CD4-positive, alpha-beta memory T cell (primary cell): ENCODE measurements at regions not wholly inside any gene's neighbourhood (a gene's known extent, or its start where the extent isn't known, plus 50 kb on each side); places are given as distances from the start of the nearest gene placed in this dataset.
"Not testable (repeated sequence)": the region's sequence is repeated elsewhere in the genome, so short reads cannot be mapped to it uniquely, and the experiment has no call there.

ENCODE experiments used
- CTCF ChIA-PET: fragments of 350-600 bp; sonication (Branson Sonifier 250); formaldehyde crosslinking; loops from one replicate; lab custom pipeline; 2021; ENCODE audit warnings: inconsistent platforms; ENCODE audit not compliant: partially characterized antibody; lab: Charles Lee
- POLR2A ChIA-PET: fragments of 350-600 bp; sonication (Branson Sonifier 250); formaldehyde crosslinking; loops from one replicate; lab custom pipeline; 2021; ENCODE audit not compliant: partially characterized antibody; lab: Charles Lee
- DNase-seq, 5 donors: peaks; one replicate each; pipeline versions ENCODE4 v3.0.0 to v3.0.0-alpha.2; 2020 to 2022; ENCODE audit warnings: mixed read lengths in 1 of 5
- H3K27ac ChIP-seq: one replicate; pipeline ENCODE4 v1.7.0; 2013; ENCODE audit warnings: low read depth, low read length
- H3K27me3 ChIP-seq: 2 replicates; pipeline ENCODE4 v1.7.0; 2013; ENCODE audit warnings: mild to moderate bottlenecking, low read length, moderate library complexity; ENCODE audit not compliant: insufficient read depth
- H3K36me3 ChIP-seq: 2 replicates; pipeline ENCODE4 v1.7.0; 2013; ENCODE audit warnings: mild to moderate bottlenecking, low read length, moderate library complexity; ENCODE audit not compliant: insufficient read depth
- H3K4me1 ChIP-seq: 2 replicates; pipeline ENCODE4 v1.7.0; 2013; ENCODE audit warnings: mild to moderate bottlenecking, low read length, moderate library complexity; ENCODE audit not compliant: insufficient read depth
- H3K4me3 ChIP-seq, 2 donors: one replicate each; pipeline ENCODE4 v1.7.0; 2013; ENCODE audit warnings: low read length in 2 of 2, mild to moderate bottlenecking in 1 of 2
- H3K9me3 ChIP-seq, 2 donors: one replicate each; pipeline ENCODE4 v1.7.0; 2013; ENCODE audit warnings: low read length in 2 of 2, control low read depth in 1 of 2; ENCODE audit not compliant: control insufficient read depth in 1 of 2
- H3K27ac Mint-ChIP-seq, 7 donors: one replicate each; pipeline ENCODE4 v1.8.0; 2020 to 2021; ENCODE audit warnings: mixed read lengths in 7 of 7, mild to moderate bottlenecking in 6 of 7, inconsistent platforms in 3 of 7, moderate library complexity in 3 of 7
- H3K27me3 Mint-ChIP-seq, 2 donors: one replicate each; pipeline ENCODE4 v1.8.0; 2020 to 2021; ENCODE audit warnings: mixed read lengths in 2 of 2
- H3K36me3 Mint-ChIP-seq, 2 donors: one replicate each; pipeline ENCODE4 v1.8.0; 2020 to 2021; ENCODE audit warnings: mixed read lengths in 2 of 2, inconsistent platforms in 1 of 2, mild to moderate bottlenecking in 1 of 2
- H3K4me1 Mint-ChIP-seq, 4 donors: one replicate each; pipeline ENCODE4 v1.8.0; 2020 to 2021; ENCODE audit warnings: mixed read lengths in 4 of 4, mild to moderate bottlenecking in 1 of 4
- H3K4me3 Mint-ChIP-seq, 8 donors: one replicate each; pipeline ENCODE4 v1.8.0; 2020 to 2021; ENCODE audit warnings: mixed read lengths in 8 of 8, mild to moderate bottlenecking in 7 of 8, moderate library complexity in 6 of 8, inconsistent platforms in 3 of 8
- H3K9me3 Mint-ChIP-seq, 8 donors: one replicate each; pipeline ENCODE4 v1.8.0; 2020 to 2021; ENCODE audit warnings: mixed read lengths in 8 of 8, mild to moderate bottlenecking in 5 of 8, inconsistent platforms in 3 of 8, moderate library complexity in 1 of 8
- intact Hi-C: fragments of 100-400 bp; cut with micrococcal nuclease; formaldehyde crosslinking; loops from one replicate; pipeline ENCODE4 v1.15.1; 2023

GRCh38 chr4:169934794-169935429 lies 91.3 kb downstream of the MFAP3L start:
- no peaks in the 10 kb centered on the region for H3K9me3 ChIP-seq
- H3K36me3 ChIP-seq = no peaks in the 10 kb centered on the region
- no peaks in the 10 kb centered on the region for H3K27me3 Mint-ChIP-seq
- POLR2A ChIA-PET = no interaction called here
- peaks cover 0 to 4% (median 0%) of the 10 kb centered on the region in 8 donors for H3K9me3 Mint-ChIP-seq
- intact Hi-C loops = no loop called here
- peaks cover 0 to 2% (median 0%) of the 10 kb centered on the region in 4 donors for H3K4me1 Mint-ChIP-seq
- no peak overlapping the region for H3K4me3 Mint-ChIP-seq
- no peaks in the 10 kb centered on the region for H3K27me3 ChIP-seq
- no peak overlapping the region for H3K27ac ChIP-seq
- H3K36me3 Mint-ChIP-seq = no peaks in the 10 kb centered on the region
- CTCF ChIA-PET = no interaction called here
- no peak overlapping the region for H3K4me3 ChIP-seq
- no peak overlapping the region for H3K27ac Mint-ChIP-seq
- no peaks in the 10 kb centered on the region for H3K4me1 ChIP-seq
- no peak for DNase-seq

GRCh38 chr4:169933531-169933930 lies 92.7 kb downstream of the MFAP3L start:
- H3K4me1 Mint-ChIP-seq = peaks cover 0 to 2% (median 0%) of the 10 kb centered on the region in 4 donors
- Histone ChIP-seq H3K36me3 (no peaks in the 10 kb centered on the region), H3K27ac (no peak overlapping the region), H3K9me3 (no peaks in the 10 kb centered on the region), H3K4me1 (no peaks in the 10 kb centered on the region), H3K4me3 (no peak overlapping the region), H3K27me3 (no peaks in the 10 kb centered on the region)
- ChIA-PET POLR2A (no interaction called here), CTCF (no interaction called here)
- H3K27me3 Mint-ChIP-seq = peaks cover 0 to 5% of the 10 kb centered on the region in 2 donors
- no peak for DNase-seq
- no peak overlapping the region for H3K4me3 Mint-ChIP-seq
- intact Hi-C loops = no loop called here
- H3K36me3 Mint-ChIP-seq = no peaks in the 10 kb centered on the region
- H3K9me3 Mint-ChIP-seq = peaks cover 0 to 4% (median under 1%) of the 10 kb centered on the region in 8 donors
- no peak overlapping the region for H3K27ac Mint-ChIP-seq

- Histone ChIP-seq H3K36me3 (no peaks in the 10 kb centered on the region), H3K9me3 (no peaks in the 10 kb centered on the region), H3K27ac (no peak overlapping the region), H3K4me3 (no peak overlapping the region), H3K4me1 (no peaks in the 10 kb centered on the region), H3K27me3 (no peaks in the 10 kb centered on the region)
- POLR2A ChIA-PET = no interaction called here
- peaks cover 2 to 5% of the 10 kb centered on the region in 2 donors for H3K27me3 Mint-ChIP-seq
- DNase-seq = no peak
- CTCF ChIA-PET = no interaction called here
- no peak overlapping the region for H3K27ac Mint-ChIP-seq
- no peaks in the 10 kb centered on the region for H3K36me3 Mint-ChIP-seq
- H3K4me1 Mint-ChIP-seq = peaks cover 0 to 2% (median 0%) of the 10 kb centered on the region in 4 donors
- peaks cover 0 to 4% (median under 1%) of the 10 kb centered on the region in 8 donors for H3K9me3 Mint-ChIP-seq
- no peak overlapping the region for H3K4me3 Mint-ChIP-seq
- intact Hi-C loops = no loop called here
Measured at GRCh38 chr4:169931964-169932363, 94.2 kb downstream of the MFAP3L start.

GRCh38 chr4:169930755-169931154 lies 95.4 kb downstream of the MFAP3L start:
- CTCF ChIA-PET, H3K4me1 Mint-ChIP-seq, H3K27ac ChIP-seq, H3K9me3 ChIP-seq, H3K27me3 ChIP-seq, H3K4me3 ChIP-seq, intact Hi-C loops, H3K36me3 ChIP-seq, H3K27me3 Mint-ChIP-seq, POLR2A ChIA-PET, H3K4me1 ChIP-seq, DNase-seq, H3K36me3 Mint-ChIP-seq, H3K27ac Mint-ChIP-seq, H3K4me3 Mint-ChIP-seq, H3K9me3 Mint-ChIP-seq: not testable (repeated sequence)

- peaks cover 0 to 4% (median under 1%) of the 10 kb centered on the region in 8 donors for H3K9me3 Mint-ChIP-seq
- ChIA-PET CTCF (no interaction called here), POLR2A (no interaction called here)
Measured at GRCh38 chr4:169927280-169927679, 98.9 kb downstream of the MFAP3L start.

GRCh38 chr4:169925678-169926077 lies 100.5 kb downstream of the MFAP3L start:
- Histone ChIP-seq H3K4me1 (no peaks in the 10 kb centered on the region), H3K27me3 (no peaks in the 10 kb centered on the region), H3K27ac (no peak overlapping the region), H3K4me3 (no peak overlapping the region), H3K9me3 (no peaks in the 10 kb centered on the region), H3K36me3 (no peaks in the 10 kb centered on the region)
- no peaks in the 10 kb centered on the region for H3K4me1 Mint-ChIP-seq
- ChIA-PET CTCF (no interaction called here), POLR2A (no interaction called here)
- H3K9me3 Mint-ChIP-seq = peaks cover 0 to 2% (median under 1%) of the 10 kb centered on the region in 8 donors
- intact Hi-C loops = no loop called here
- no peaks in the 10 kb centered on the region for H3K36me3 Mint-ChIP-seq
- DNase-seq = no peak
- H3K27me3 Mint-ChIP-seq = peaks cover 4 to 10% of the 10 kb centered on the region in 2 donors
- H3K27ac Mint-ChIP-seq = no peak overlapping the region
- H3K4me3 Mint-ChIP-seq = no peak overlapping the region

More at GRCh38 chr4:169927280-169927679, 98.9 kb downstream of the MFAP3L start:
- no peak overlapping the region for H3K27ac Mint-ChIP-seq
- Histone ChIP-seq H3K27ac (no peak overlapping the region), H3K9me3 (no peaks in the 10 kb centered on the region), H3K27me3 (no peaks in the 10 kb centered on the region), H3K4me1 (no peaks in the 10 kb centered on the region), H3K36me3 (no peaks in the 10 kb centered on the region), H3K4me3 (no peak overlapping the region)
- no peaks in the 10 kb centered on the region for H3K36me3 Mint-ChIP-seq
- no peak for DNase-seq
- no peaks in the 10 kb centered on the region for H3K4me1 Mint-ChIP-seq
- no peak overlapping the region for H3K4me3 Mint-ChIP-seq
- H3K27me3 Mint-ChIP-seq = peaks cover 4 to 7% of the 10 kb centered on the region in 2 donors
- intact Hi-C loops = no loop called here

- H3K27ac Mint-ChIP-seq = no peak overlapping the region
Measured at GRCh38 chr4:169922632-169923276, 103.4 kb downstream of the MFAP3L start.

More at GRCh38 chr4:169922632-169923276, 103.4 kb downstream of the MFAP3L start:
- H3K4me3 ChIP-seq = no peak overlapping the region
- no peaks in the 10 kb centered on the region for H3K4me1 ChIP-seq
- H3K4me3 Mint-ChIP-seq = no peak overlapping the region
- H3K27ac ChIP-seq = no peak overlapping the region
- intact Hi-C loops = no loop called here
- H3K36me3 ChIP-seq = no peaks in the 10 kb centered on the region
- no peaks in the 10 kb centered on the region for H3K9me3 ChIP-seq
- H3K4me1 Mint-ChIP-seq = no peaks in the 10 kb centered on the region
- H3K27me3 ChIP-seq = no peaks in the 10 kb centered on the region
- peaks cover 0 to 6% (median 0%) of the 10 kb centered on the region in 8 donors for H3K9me3 Mint-ChIP-seq
- POLR2A ChIA-PET = no interaction called here
- H3K36me3 Mint-ChIP-seq = no peaks in the 10 kb centered on the region
- peaks cover 2 to 6% of the 10 kb centered on the region in 2 donors for H3K27me3 Mint-ChIP-seq
- CTCF ChIA-PET = interaction anchor here (0.7 kb wide), 1 partner anchor 61 kb away, joined by 4 read pairs; no protein-coding TSS in a partner anchor
- no peak for DNase-seq
